ENCODE measurements at regions not wholly inside any gene's neighbourhood (a gene's known extent, or its start where the extent isn't known, plus 50 kb on each side); places are given as distances from the start of the nearest gene placed in this dataset.
"Not testable (repeated sequence)": the region's sequence is repeated elsewhere in the genome, so short reads cannot be mapped to it uniquely, and the experiment has no call there.

GRCh38 chr7:156517858-156518257 lies 122.7 kb upstream of the RNF32 start:
- not testable (repeated sequence) for DNase-seq (ENCODE audit: low read depth, low spot score); H3K27ac ChIP-seq

- H3K27ac ChIP-seq = no peak overlapping the region
- no peak for DNase-seq (ENCODE audit: low read depth, low spot score)
These were observed 123.7 kb upstream of the RNF32 start for GRCh38 chr7:156516791-156517378.

GRCh38 chr7:156515911-156516790 lies 124.4 kb upstream of the RNF32 start:
- no peak for DNase-seq (ENCODE audit: low read depth, low spot score)
- H3K27ac ChIP-seq = no peak overlapping the region

- H3K27ac ChIP-seq = no peak overlapping the region
These were observed 125.7 kb upstream of the RNF32 start for GRCh38 chr7:156514851-156515250.

GRCh38 chr7:156511426-156511825 lies 129.1 kb upstream of the RNF32 start:
- no peak overlapping the region for H3K27ac ChIP-seq
- DNase-seq (ENCODE audit: low read depth, low spot score) = no peak

More at GRCh38 chr7:156514851-156515250, 125.7 kb upstream of the RNF32 start:
- DNase-seq (ENCODE audit: low read depth, low spot score) = no peak

GRCh38 chr7:156510966-156511365 lies 129.6 kb upstream of the RNF32 start:
- DNase-seq (ENCODE audit: low read depth, low spot score) = no peak

GRCh38 chr7:156509216-156509615 lies 131.4 kb upstream of the RNF32 start:
- no peak for DNase-seq (ENCODE audit: low read depth, low spot score)
- H3K27ac ChIP-seq = no peak overlapping the region

More at GRCh38 chr7:156510966-156511365, 129.6 kb upstream of the RNF32 start:
- no peak overlapping the region for H3K27ac ChIP-seq

GRCh38 chr7:156505876-156506275 lies 134.7 kb upstream of the RNF32 start:
- no peak overlapping the region for H3K27ac ChIP-seq
- DNase-seq (ENCODE audit: low read depth, low spot score) = no peak

GRCh38 chr7:156504687-156505545 lies 135.7 kb upstream of the RNF32 start:
- DNase-seq (ENCODE audit: low read depth, low spot score) = no peak
- H3K27ac ChIP-seq = no peak overlapping the region

GRCh38 chr7:156504006-156504405 lies 136.6 kb upstream of the RNF32 start:
- DNase-seq (ENCODE audit: low read depth, low spot score) = no peak
- no peak overlapping the region for H3K27ac ChIP-seq

- DNase-seq (ENCODE audit: low read depth, low spot score) = no peak
- no peak overlapping the region for H3K27ac ChIP-seq
These were observed 137.4 kb upstream of the RNF32 start for GRCh38 chr7:156503196-156503595.

GRCh38 chr7:156501815-156502214 lies 138.8 kb upstream of the RNF32 start:
- DNase-seq (ENCODE audit: low read depth, low spot score); H3K27ac ChIP-seq: not testable (repeated sequence)

- DNase-seq (ENCODE audit: low read depth, low spot score) = no peak
- H3K27ac ChIP-seq = no peak overlapping the region
These were observed 141.2 kb upstream of the RNF32 start for GRCh38 chr7:156499247-156499881.

- no peak overlapping the region for H3K27ac ChIP-seq
- DNase-seq (ENCODE audit: low read depth, low spot score) = no peak
These were observed 142.6 kb upstream of the RNF32 start for GRCh38 chr7:156497776-156498509.

GRCh38 chr7:156496865-156497264 lies 143.7 kb upstream of the RNF32 start:
- H3K27ac ChIP-seq = no peak overlapping the region
- DNase-seq (ENCODE audit: low read depth, low spot score) = no peak

- DNase-seq (ENCODE audit: low read depth, low spot score) = no peak
- H3K27ac ChIP-seq = no peak overlapping the region
These were observed 144.2 kb upstream of the RNF32 start for GRCh38 chr7:156496363-156496769.

GRCh38 chr7:156494960-156495359 lies 145.6 kb upstream of the RNF32 start:
- H3K27ac ChIP-seq = no peak overlapping the region
- no peak for DNase-seq (ENCODE audit: low read depth, low spot score)

GRCh38 chr7:156493942-156494341 lies 146.6 kb upstream of the RNF32 start:
- H3K27ac ChIP-seq = no peak overlapping the region
- no peak for DNase-seq (ENCODE audit: low read depth, low spot score)

GRCh38 chr7:156492170-156492569 lies 148.4 kb upstream of the RNF32 start:
- DNase-seq (ENCODE audit: low read depth, low spot score) = no peak
- H3K27ac ChIP-seq = no peak overlapping the region

- DNase-seq (ENCODE audit: low read depth, low spot score) = no peak
- no peak overlapping the region for H3K27ac ChIP-seq
These were observed 149.1 kb upstream of the RNF32 start for GRCh38 chr7:156491435-156491834.
